HCT116 (cell line): ENCODE measurements at regions not wholly inside any gene's neighbourhood (a gene's known extent, or its start where the extent isn't known, plus 50 kb on each side); places are given as distances from the start of the nearest gene placed in this dataset.

ENCODE experiments used
- ATF3 ChIP-seq: IDR thresholded peaks from 2 replicates; pipeline ENCODE4 v1.6.1; 2012
- CEBPB ChIP-seq: IDR thresholded peaks from 2 replicates; pipeline ENCODE4 v1.6.1; 2012; ENCODE audit warnings: low read depth
- CTCF ChIP-seq, 3 experiments: fragments of 200-600 bp in 1 of 3; sonication (generic) in 1 of 3; IDR thresholded peaks in 2 of 3; conservative IDR thresholded peaks in 1 of 3; 2 replicates each; pipeline ENCODE4 v1.5.1; 2012 to 2017; ENCODE audit warnings: low read depth in 2 of 3, low read length in 2 of 3, antibody characterized with exemption in 1 of 3, borderline replicate concordance in 1 of 3, control low read depth in 1 of 3, mild to moderate bottlenecking in 1 of 3, mixed read lengths in 1 of 3, mixed run types in 1 of 3, moderate library complexity in 1 of 3; ENCODE audit not compliant: insufficient read depth in 1 of 3
- POLR2A ChIP-seq: IDR thresholded peaks from 2 replicates; pipeline ENCODE4 v1.7.0; 2011; ENCODE audit warnings: borderline replicate concordance; ENCODE audit not compliant: insufficient read depth, insufficient read length; ENCODE audit errors: extremely low read depth
- POLR2AphosphoS5 ChIP-seq: IDR thresholded peaks from 2 replicates; pipeline ENCODE4 v1.6.1; 2011; ENCODE audit warnings: mild to moderate bottlenecking, low read depth, low read length, moderate library complexity
- SIN3A ChIP-seq: IDR thresholded peaks from 2 replicates; pipeline ENCODE4 v1.6.1; 2012; ENCODE audit warnings: low read depth
- ZBTB33 ChIP-seq: IDR thresholded peaks from 2 replicates; pipeline ENCODE4 v1.6.1; 2011; ENCODE audit warnings: mild to moderate bottlenecking, low read length, moderate library complexity; ENCODE audit not compliant: insufficient replicate concordance; ENCODE audit errors: extremely low read depth
- ZNF274 ChIP-seq: fragments of 200-500 bp; sonication (Bioruptor generic); IDR thresholded peaks from 2 replicates; pipeline ENCODE4 v1.6.1; 2014; ENCODE audit warnings: mild to moderate bottlenecking, low read depth, low read length, inconsistent platforms

- TF ChIP-seq CEBPB (no peak), CTCF (IDR thresholded peaks at IDR 0.05 in 2 of 3, conservative IDR thresholded peaks at IDR 0.05 in 1 of 3; ENCODE audit: borderline replicate concordance in 1 of 3, insufficient read depth in 1 of 3, low read depth in 2 of 3, low read length in 2 of 3) (no peak), POLR2A (no peak), ZBTB33 (no peak), ZNF274 (no peak), POLR2AphosphoS5 (no peak), ATF3 (no peak), SIN3A (no peak)
Observed at GRCh38 chr18:29083545-29083944, 906.6 kb upstream of the CDH2 start.
